Gastrocnemius medialis (tissue), 4 donors: ENCODE measurements at regions not wholly inside any gene's neighbourhood (a gene's known extent, or its start where the extent isn't known, plus 50 kb on each side); places are given as distances from the start of the nearest gene placed in this dataset.
"Not testable (repeated sequence)": the region's sequence is repeated elsewhere in the genome, so short reads cannot be mapped to it uniquely, and the experiment has no call there.

Experiments
- CTCF ChIP-seq, 5 experiments: fragments of 450-650 bp in 3 of 5; fragments of 200-600 bp in 2 of 5; sonication (generic) in 2 of 5; IDR thresholded peaks in 4 of 5; conservative IDR thresholded peaks in 1 of 5; 1 replicate in 4 of 5; 2 replicates in 1 of 5; pipeline ENCODE4 v1.5.1; 2016 to 2019; ENCODE audit warnings: antibody characterized with exemption in 5 of 5, mild to moderate bottlenecking in 3 of 5, moderate library complexity in 3 of 5
- POLR2A ChIP-seq, 2 donors: fragments of 450-650 bp; IDR thresholded peaks; one replicate each; pipeline ENCODE4 v1.6.1; 2017; ENCODE audit warnings: antibody characterized with exemption in 2 of 2, mild to moderate bottlenecking in 2 of 2, moderate library complexity in 2 of 2

- not testable (repeated sequence) for TF ChIP-seq CTCF (IDR thresholded peaks at IDR 0.05 in 4 of 5, conservative IDR thresholded peaks at IDR 0.05 in 1 of 5); POLR2A (IDR thresholded peaks at IDR 0.05)
Observed at GRCh38 chr10:61252326-61252725, 200.9 kb downstream of the TMEM26 start.
